ENCODE measurements at regions not wholly inside any gene's neighbourhood (a gene's known extent, or its start where the extent isn't known, plus 50 kb on each side); places are given as distances from the start of the nearest gene placed in this dataset.

DNA sequence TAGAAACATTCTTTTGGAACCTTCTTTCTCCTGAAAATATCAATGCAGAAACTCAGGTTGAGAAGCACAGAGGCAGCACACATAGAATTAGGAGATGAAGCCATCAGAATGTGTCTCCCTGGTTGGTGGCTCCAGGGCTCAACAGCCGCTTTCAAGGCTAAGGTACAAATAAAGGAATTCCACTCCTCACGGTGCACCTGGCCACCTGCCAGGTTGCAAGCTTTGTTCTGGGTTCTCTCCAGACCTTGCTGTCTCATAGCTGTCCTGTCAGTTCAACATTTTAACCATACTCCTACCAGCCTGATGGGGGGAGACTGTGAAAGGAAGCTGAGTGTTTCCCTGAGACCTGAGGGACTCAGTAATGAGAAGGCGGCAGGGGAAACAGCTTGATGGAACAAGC is 96.3 kb upstream of the HPF1 start (continued):
- TF ChIP-seq NFIC (IDR thresholded peaks at IDR 0.05; ENCODE audit: low read depth, low read length) = no peak

DNA sequence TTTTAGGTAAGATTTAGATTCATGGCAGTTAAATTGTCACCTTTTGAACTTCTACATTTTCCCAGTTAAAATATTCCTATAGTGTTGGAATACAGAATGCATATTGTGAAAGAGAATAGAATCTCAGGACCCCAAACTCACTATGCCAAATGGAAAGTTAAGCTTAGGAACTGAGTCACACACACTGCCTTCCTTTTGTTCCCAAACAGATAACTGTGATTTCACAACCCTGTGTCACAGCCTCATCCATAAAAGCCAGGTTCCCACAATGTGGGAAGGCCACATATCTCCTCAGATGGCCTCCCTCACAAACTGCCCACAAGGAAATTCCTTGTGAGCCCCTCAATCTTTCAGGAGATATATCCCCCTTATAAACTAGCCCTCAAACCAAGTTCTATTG is 94.7 kb upstream of the HPF1 start:
- intact Hi-C loops (cut with micrococcal nuclease; ENCODE audit: unreplicated experiment) (no loop called here), in situ Hi-C loops (cut with MboI) (no loop called here)
- DNase-seq (ENCODE audit: low read depth, low spot score) (no peak), FAIRE-seq (no peak), ATAC-seq (no peak)
- no peaks in the 10 kb centered on the region for H3K27me3 ChIP-seq (replicated peaks in 1 of 2; ENCODE audit: control insufficient read depth in 2 of 2, insufficient read depth in 2 of 2, low read length in 1 of 2)
- H3K4me1 ChIP-seq (ENCODE audit: control insufficient read depth, insufficient read depth, low read length) = no peaks in the 10 kb centered on the region
- no peak overlapping the region for H2AFZ ChIP-seq (ENCODE audit: control insufficient read depth, low read depth, low read length)
- H3K36me3 ChIP-seq (ENCODE audit: control insufficient read depth in 2 of 2, insufficient read depth in 2 of 2, low read length in 1 of 2) = no peaks in the 10 kb centered on the region
- no peak overlapping the region for H3K27ac ChIP-seq (ENCODE audit: control insufficient read depth, insufficient read depth)
- H3K4me2 ChIP-seq (ENCODE audit: control insufficient read depth, insufficient read depth) = no peak overlapping the region
- POLR2A ChIA-PET = no interaction called here
- TF ChIP-seq BRCA1 (IDR thresholded peaks at IDR 0.05; ENCODE audit: low read depth, low read length) (no peak), NR2F1 (conservative IDR thresholded peaks at IDR 0.05) (no peak), IRF4 (IDR thresholded peaks at IDR 0.05; ENCODE audit: low read depth, low read length) (no peak), CHD1 (IDR thresholded peaks at IDR 0.05; ENCODE audit: low read depth, low read length) (no peak), POU2F2 (IDR thresholded peaks at IDR 0.05; ENCODE audit: borderline replicate concordance, low read depth, low read length) (no peak), ZNF207 (IDR thresholded peaks at IDR 0.05; ENCODE audit: borderline replicate concordance) (no peak), BCL11A (IDR thresholded peaks at IDR 0.05; ENCODE audit: low read depth, low read length) (no peak)
- TF ChIP-seq, protein P1, sequence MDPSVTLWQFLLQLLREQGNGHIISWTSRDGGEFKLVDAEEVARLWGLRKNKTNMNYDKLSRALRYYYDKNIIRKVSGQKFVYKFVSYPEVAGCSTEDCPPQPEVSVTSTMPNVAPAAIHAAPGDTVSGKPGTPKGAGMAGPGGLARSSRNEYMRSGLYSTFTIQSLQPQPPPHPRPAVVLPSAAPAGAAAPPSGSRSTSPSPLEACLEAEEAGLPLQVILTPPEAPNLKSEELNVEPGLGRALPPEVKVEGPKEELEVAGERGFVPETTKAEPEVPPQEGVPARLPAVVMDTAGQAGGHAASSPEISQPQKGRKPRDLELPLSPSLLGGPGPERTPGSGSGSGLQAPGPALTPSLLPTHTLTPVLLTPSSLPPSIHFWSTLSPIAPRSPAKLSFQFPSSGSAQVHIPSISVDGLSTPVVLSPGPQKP (IDR thresholded peaks at IDR 0.05; ENCODE audit: low read depth, low read length) = no peak
- TF ChIP-seq, protein P2, sequence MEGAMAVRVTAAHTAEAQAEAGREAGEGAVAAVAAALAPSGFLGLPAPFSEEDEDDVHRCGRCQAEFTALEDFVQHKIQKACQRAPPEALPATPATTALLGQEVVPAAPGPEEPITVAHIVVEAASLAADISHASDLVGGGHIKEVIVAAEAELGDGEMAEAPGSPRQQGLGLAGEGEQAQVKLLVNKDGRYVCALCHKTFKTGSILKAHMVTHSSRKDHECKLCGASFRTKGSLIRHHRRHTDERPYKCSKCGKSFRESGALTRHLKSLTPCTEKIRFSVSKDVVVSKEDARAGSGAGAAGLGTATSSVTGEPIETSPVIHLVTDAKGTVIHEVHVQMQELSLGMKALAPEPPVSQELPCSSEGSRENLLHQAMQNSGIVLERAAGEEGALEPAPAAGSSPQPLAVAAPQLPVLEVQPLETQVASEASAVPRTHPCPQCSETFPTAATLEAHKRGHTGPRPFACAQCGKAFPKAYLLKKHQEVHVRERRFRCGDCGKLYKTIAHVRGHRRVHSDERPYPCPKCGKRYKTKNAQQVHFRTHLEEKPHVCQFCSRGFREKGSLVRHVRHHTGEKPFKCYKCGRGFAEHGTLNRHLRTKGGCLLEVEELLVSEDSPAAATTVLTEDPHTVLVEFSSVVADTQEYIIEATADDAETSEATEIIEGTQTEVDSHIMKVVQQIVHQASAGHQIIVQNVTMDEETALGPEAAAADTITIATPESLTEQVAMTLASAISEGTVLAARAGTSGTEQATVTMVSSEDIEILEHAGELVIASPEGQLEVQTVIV (IDR thresholded peaks at IDR 0.05; ENCODE audit: borderline replicate concordance, partially characterized antibody) = no peak
- CTCF ChIA-PET = no interaction called here
- no peak overlapping the region for H3K9ac ChIP-seq (ENCODE audit: control insufficient read depth, insufficient read depth, low read length)
- no peak overlapping the region for H3K4me3 ChIP-seq
- no peaks in the 10 kb centered on the region for H4K20me1 ChIP-seq (ENCODE audit: control insufficient read depth, insufficient read depth)
- no peaks in the 10 kb centered on the region for H3K9me3 ChIP-seq (replicated peaks; ENCODE audit: control insufficient read depth, insufficient read depth, low read length)
- RAD21 ChIA-PET (ENCODE audit: unreplicated experiment) = no interaction called here
- SMC1A ChIA-PET (ENCODE audit: uncharacterized antibody, unreplicated experiment) = no interaction called here
- no peaks in the 10 kb centered on the region for H3K79me2 ChIP-seq (ENCODE audit: control insufficient read depth, insufficient read depth, low read length)
- no TSS peak for BruUV-seq (replicated peaks)

Measured in GM12878 (cell line).